GM18951 (cell line): ENCODE measurements at regions not wholly inside any gene's neighbourhood (a gene's known extent, or its start where the extent isn't known, plus 50 kb on each side); places are given as distances from the start of the nearest gene placed in this dataset.
"Not testable (repeated sequence)": the region's sequence is repeated elsewhere in the genome, so short reads cannot be mapped to it uniquely, and the experiment has no call there.

Source experiments
- POLR2A ChIP-seq: IDR thresholded peaks from 4 replicates; pipeline ENCODE4 v1.6.1; 2011; ENCODE audit warnings: mild to moderate bottlenecking; ENCODE audit not compliant: insufficient read length, insufficient read depth; ENCODE audit errors: extremely low read depth
- in situ Hi-C: fragments of 300-500 bp; cut with MboI; formaldehyde crosslinking; loops from one replicate; pipeline ENCODE4 v1.12.0; 2022; ENCODE audit warnings: low sequenced_read_pairs, mixed read lengths, inconsistent platforms; ENCODE audit not compliant: unreplicated experiment

GRCh38 chr18:35868915-35869314 is 103.6 kb upstream of the RMP24 start:
- no peak for TF ChIP-seq POLR2A
- in situ Hi-C loops = no loop called here

GRCh38 chr18:35871337-35871736 is 101.1 kb upstream of the RMP24 start:
- TF ChIP-seq POLR2A = no peak
- in situ Hi-C loops = no loop called here

- TF ChIP-seq POLR2A = no peak
- in situ Hi-C loops = no loop called here
Observed at GRCh38 chr18:35875566-35875965, 96.9 kb upstream of the RMP24 start.

GRCh38 chr18:35876243-35876642 is 96.2 kb upstream of the RMP24 start:
- in situ Hi-C loops = no loop called here

GRCh38 chr18:35880788-35881455 is 91.6 kb upstream of the RMP24 start:
- TF ChIP-seq POLR2A = no peak
- in situ Hi-C loops = no loop called here

More at GRCh38 chr18:35876243-35876642, 96.2 kb upstream of the RMP24 start:
- no peak for TF ChIP-seq POLR2A

GRCh38 chr18:35888329-35888728 is 84.2 kb upstream of the RMP24 start:
- in situ Hi-C loops = no loop called here

GRCh38 chr18:35889677-35890076 is 82.8 kb upstream of the RMP24 start:
- no peak for TF ChIP-seq POLR2A
- in situ Hi-C loops = no loop called here

More at GRCh38 chr18:35888329-35888728, 84.2 kb upstream of the RMP24 start:
- no peak for TF ChIP-seq POLR2A

- in situ Hi-C loops = no loop called here
- no peak for TF ChIP-seq POLR2A
Observed at GRCh38 chr18:35890323-35890722, 82.2 kb upstream of the RMP24 start.

DNA sequence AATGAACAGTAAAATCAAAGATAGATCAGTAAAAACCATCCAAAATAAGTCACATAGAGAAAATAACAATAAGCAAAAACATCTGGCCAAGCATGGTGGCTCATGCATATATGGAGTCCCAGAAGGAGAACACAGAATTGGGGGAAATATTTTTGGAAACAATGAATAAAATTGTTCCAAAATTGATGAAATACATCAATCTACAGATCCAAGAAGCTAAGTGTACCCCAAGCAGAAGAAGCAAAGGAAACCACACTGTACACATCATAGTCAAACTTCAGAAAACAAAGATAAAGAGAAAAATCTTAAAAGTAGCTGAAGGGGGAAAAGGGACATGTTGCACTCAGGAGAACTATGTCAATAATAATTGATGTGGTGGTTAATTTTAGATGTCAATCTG is 80.4 kb upstream of the RMP24 start:
- no peak for TF ChIP-seq POLR2A
- in situ Hi-C loops = no loop called here

- in situ Hi-C loops = not testable (repeated sequence)
Observed at GRCh38 chr18:35897481-35897880, 75.0 kb upstream of the RMP24 start.

DNA sequence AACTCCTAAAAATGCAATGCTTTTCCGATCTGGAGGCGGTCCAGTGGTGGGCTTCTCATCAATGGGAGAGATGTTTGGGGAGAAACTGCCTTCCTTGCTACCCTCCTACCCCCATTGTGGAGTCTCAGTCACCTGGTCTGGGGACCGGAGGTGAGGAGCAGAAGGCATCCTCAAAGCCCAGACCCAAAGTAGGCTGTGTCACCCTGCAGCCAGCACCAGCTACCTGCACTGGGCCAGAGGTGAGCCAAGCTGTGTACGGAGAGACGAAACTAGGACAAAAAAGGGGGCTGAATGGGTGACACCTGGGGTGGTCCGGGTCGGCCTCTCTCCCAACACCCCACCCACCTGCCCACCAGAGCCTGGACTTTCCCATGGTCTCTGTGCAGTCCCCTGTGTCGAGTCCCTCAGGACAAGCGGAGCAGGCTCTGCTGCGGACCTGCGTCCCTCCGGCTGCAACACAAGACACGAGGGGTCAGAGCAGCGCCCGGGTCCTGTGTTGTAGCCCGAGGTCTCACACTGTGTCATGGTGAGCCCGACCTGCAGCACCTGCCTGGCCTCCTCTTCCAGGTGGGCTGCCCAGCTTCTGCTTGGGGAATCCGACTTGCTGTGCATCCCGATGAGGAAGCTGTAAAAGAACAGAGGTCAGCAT is 68.0 kb upstream of the RMP24 start:
- no peak for TF ChIP-seq POLR2A
- in situ Hi-C loops = no loop called here

GRCh38 chr18:35905436-35905835 is 67.0 kb upstream of the RMP24 start:
- TF ChIP-seq POLR2A = no peak
- in situ Hi-C loops = no loop called here

- in situ Hi-C loops = not testable (repeated sequence)
Observed at GRCh38 chr18:35906291-35906690, 66.2 kb upstream of the RMP24 start.

DNA sequence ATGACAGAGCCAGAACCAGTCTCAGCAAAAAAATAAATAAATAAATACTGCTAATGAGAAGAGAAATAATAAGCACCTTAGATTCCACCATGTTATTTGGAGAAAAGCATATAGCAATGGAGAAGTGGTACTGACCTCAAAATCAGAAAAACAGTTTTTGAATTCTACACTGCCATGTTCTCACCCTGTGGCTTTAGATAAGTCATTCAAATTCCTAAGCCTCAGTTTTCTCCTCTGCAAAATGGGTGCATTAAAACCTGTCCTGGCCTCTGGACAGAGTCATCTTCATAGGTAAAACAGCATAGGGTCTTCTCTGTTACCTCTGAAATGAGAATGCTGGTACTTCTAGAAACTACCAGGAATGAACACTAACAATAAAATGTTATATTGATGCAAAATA is 62.2 kb upstream of the RMP24 start:
- in situ Hi-C loops = no loop called here
- TF ChIP-seq POLR2A = no peak
